Panc1 (cell line): ENCODE measurements at regions not wholly inside any gene's neighbourhood (a gene's known extent, or its start where the extent isn't known, plus 50 kb on each side); places are given as distances from the start of the nearest gene placed in this dataset.

Experiments
- POLR2AphosphoS5 ChIP-seq: IDR thresholded peaks from 2 replicates; pipeline ENCODE4 v1.6.1; 2012; ENCODE audit warnings: mild to moderate bottlenecking, low read depth, low read length, moderate library complexity
- TCF7L2 ChIP-seq: IDR thresholded peaks from 2 replicates; pipeline ENCODE4 v1.6.1; 2011; ENCODE audit warnings: mild to moderate bottlenecking, low read depth, low read length, inconsistent platforms
- TF ChIP-seq, protein P1 (sequence below), 2 experiments: IDR thresholded peaks; 2 replicates each; pipeline ENCODE4 v1.6.1; 2011 to 2012; ENCODE audit warnings: low read depth in 2 of 2, control low read depth in 1 of 2, low read length in 1 of 2, mild to moderate bottlenecking in 1 of 2, moderate library complexity in 1 of 2; ENCODE audit not compliant: insufficient read depth in 1 of 2
- TF ChIP-seq, protein P2 (sequence below): fragments of 450-650 bp; IDR thresholded peaks from 2 replicates; pipeline ENCODE4 v1.5.1; 2017; ENCODE audit warnings: mild to moderate bottlenecking

- TF ChIP-seq, protein P1, sequence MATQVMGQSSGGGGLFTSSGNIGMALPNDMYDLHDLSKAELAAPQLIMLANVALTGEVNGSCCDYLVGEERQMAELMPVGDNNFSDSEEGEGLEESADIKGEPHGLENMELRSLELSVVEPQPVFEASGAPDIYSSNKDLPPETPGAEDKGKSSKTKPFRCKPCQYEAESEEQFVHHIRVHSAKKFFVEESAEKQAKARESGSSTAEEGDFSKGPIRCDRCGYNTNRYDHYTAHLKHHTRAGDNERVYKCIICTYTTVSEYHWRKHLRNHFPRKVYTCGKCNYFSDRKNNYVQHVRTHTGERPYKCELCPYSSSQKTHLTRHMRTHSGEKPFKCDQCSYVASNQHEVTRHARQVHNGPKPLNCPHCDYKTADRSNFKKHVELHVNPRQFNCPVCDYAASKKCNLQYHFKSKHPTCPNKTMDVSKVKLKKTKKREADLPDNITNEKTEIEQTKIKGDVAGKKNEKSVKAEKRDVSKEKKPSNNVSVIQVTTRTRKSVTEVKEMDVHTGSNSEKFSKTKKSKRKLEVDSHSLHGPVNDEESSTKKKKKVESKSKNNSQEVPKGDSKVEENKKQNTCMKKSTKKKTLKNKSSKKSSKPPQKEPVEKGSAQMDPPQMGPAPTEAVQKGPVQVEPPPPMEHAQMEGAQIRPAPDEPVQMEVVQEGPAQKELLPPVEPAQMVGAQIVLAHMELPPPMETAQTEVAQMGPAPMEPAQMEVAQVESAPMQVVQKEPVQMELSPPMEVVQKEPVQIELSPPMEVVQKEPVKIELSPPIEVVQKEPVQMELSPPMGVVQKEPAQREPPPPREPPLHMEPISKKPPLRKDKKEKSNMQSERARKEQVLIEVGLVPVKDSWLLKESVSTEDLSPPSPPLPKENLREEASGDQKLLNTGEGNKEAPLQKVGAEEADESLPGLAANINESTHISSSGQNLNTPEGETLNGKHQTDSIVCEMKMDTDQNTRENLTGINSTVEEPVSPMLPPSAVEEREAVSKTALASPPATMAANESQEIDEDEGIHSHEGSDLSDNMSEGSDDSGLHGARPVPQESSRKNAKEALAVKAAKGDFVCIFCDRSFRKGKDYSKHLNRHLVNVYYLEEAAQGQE (IDR thresholded peaks at IDR 0.05; ENCODE audit: insufficient read depth in 1 of 2, low read depth in 2 of 2, low read length in 1 of 2): no peak
- TF ChIP-seq, protein P2, sequence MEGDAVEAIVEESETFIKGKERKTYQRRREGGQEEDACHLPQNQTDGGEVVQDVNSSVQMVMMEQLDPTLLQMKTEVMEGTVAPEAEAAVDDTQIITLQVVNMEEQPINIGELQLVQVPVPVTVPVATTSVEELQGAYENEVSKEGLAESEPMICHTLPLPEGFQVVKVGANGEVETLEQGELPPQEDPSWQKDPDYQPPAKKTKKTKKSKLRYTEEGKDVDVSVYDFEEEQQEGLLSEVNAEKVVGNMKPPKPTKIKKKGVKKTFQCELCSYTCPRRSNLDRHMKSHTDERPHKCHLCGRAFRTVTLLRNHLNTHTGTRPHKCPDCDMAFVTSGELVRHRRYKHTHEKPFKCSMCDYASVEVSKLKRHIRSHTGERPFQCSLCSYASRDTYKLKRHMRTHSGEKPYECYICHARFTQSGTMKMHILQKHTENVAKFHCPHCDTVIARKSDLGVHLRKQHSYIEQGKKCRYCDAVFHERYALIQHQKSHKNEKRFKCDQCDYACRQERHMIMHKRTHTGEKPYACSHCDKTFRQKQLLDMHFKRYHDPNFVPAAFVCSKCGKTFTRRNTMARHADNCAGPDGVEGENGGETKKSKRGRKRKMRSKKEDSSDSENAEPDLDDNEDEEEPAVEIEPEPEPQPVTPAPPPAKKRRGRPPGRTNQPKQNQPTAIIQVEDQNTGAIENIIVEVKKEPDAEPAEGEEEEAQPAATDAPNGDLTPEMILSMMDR: no peak
- no peak for TF ChIP-seq POLR2AphosphoS5
- TF ChIP-seq TCF7L2: no peak
Measured at GRCh38 chr1:108082001-108082400, 117.0 kb upstream of the VAV3 start.
